Right hindlimb (tissue), 1 donor: ENCODE measurements at regions not wholly inside any gene's neighbourhood (a gene's known extent, or its start where the extent isn't known, plus 50 kb on each side); places are given as distances from the start of the nearest gene placed in this dataset.

ENCODE experiments used
- DNase-seq: peaks from one replicate; pipeline ENCODE4 v3.0.0-alpha.2; 2018

- DNase-seq, result no peak
These were observed 67.5 kb upstream of the CCNG1 start for GRCh38 chr5:163369776-163370385.

DNA sequence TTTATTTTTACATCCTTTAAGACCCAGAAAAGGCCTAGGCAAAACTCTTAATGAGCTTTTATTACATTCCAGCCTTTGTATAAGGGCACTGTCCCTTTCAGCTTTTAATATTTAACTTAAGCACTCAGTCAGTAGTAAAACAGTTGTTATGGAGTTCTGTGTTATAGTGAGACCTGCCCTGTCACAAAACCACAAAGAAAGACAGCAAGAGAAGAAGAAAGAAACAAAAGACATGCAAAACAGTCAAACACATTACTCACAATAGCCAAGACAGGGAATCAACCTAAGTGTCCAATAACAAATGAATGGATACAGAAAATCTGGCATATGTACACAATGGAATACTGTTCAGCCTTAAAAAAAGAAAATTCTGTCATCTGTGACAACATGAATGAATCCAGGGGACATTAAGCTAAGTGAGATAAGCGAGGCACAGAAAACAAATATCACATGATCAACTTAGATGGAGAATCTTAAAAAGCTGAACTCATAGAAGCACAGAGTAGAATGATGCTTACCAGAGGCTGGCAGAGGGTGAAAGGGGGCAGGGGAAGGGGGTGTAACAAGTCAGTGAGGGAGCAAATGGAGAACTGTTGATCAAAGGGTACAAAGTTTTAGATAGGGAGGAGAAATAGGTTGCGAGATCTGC lies 63.8 kb upstream of the CCNG1 start:
- DNase-seq, result no peak

- no peak for DNase-seq
These were observed 59.4 kb upstream of the CCNG1 start for GRCh38 chr5:163377982-163378381.

GRCh38 chr5:163379298-163380155 lies 57.9 kb upstream of the CCNG1 start:
- no peak for DNase-seq

DNA sequence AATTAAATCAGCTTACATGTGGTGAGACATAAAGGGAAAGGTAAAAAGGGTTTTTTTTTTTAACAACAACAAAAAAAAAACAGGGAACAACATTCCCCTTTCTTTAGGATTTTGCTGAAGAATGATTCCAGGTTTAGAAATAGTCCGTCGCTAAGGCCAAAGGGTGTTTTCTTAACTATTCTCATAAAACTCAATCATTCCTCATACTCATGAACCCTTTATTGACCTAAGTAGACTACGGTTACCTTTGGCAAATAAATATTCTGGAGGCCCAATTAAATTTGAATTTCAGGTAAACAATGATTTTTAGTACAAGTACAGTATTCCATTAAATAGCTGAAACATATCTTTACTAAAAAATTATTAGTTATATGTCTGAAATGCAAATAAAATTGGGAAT lies 55.6 kb upstream of the CCNG1 start:
- no peak for DNase-seq

DNA sequence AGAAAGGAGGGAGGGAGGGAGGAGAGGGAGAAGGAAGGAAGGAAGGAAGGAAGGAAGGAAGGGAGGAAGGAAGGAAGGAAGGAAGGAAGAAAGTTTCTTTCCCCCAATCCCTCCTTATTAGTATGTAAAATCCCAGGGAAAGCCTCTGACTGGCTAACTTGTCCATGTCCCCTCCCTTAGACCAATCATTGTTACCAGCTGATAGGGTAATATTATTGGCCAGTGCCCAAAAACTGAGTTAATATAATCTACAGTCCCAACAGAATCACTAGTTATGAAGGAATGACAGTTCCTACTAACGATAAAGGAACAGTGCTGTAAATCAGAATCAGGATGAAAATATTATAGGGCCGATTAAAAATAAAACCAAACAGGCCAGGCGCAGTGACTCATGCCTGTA lies 53.6 kb upstream of the CCNG1 start:
- DNase-seq, result no peak

DNA sequence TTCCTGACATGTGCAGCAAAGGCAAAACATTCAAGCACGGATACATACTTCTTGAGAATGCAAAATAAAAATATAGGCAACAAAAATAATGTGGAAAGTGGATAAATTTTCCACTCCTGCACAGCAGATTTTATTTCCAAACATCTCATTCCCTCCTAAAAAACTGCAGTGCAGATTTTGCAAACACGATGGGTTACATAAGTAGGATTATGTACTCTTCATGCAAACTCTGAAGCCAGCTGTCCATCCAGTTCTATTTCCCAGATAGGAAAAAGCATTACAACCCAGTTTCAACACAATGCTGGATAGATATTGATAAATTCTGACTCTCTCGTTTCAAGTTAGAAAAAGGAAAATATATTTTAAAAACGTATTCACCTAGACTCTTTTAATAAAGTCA lies 52.7 kb upstream of the CCNG1 start:
- DNase-seq, result no peak

DNA sequence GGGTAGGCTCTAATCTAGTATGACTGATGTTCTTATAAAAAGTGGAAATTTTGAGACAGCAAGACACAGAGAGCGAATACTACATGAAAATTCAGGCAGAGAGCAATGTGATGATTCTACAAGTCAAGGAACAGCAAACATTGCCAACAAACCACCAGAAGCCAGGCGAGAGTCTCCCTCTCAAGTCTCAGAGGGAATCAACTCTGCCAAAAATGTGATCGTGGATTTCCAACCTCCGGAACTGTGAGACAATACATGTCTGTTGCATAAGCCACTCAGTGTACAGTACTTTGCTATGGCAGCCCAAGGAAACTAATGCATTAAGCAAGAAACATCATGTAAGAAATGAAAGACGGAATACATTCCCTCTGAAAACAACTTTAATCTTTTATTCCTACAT lies 52.1 kb upstream of the CCNG1 start:
- peak; percentile 50 for DNase-seq

DNA sequence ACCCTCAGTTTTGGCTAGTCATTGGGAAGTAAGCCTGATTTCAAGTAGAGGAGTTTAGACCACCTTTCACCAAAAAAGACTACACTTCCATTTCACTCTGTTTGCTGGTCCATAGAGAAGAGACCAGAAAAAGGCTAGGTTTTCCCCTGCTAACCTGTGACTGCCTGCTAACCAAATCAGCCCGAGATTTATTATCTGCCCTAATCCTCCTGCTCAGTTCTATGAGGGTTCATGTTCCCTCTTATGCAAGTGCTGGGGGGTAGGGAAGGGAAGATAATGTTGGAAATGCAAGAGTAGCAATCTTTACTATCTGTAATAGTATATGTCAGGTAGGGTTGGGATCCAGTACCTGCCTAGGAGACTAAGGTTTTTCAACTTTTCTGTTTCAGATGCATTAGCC lies 51.6 kb upstream of the CCNG1 start:
- DNase-seq, result no peak

- DNase-seq, result no peak
These were observed 51.0 kb upstream of the CCNG1 start for GRCh38 chr5:163386352-163386751.

GRCh38 chr5:163387589-163388343 lies 49.6 kb upstream of the CCNG1 start:
- DNase-seq, result no peak
